ENCODE measurements at regions not wholly inside any gene's neighbourhood (a gene's known extent, or its start where the extent isn't known, plus 50 kb on each side); places are given as distances from the start of the nearest gene placed in this dataset.

- Histone ChIP-seq H3K4me1 (no peaks in the 10 kb centered on the region), H3K9me3 (no peaks in the 10 kb centered on the region), H3K36me3 (no peaks in the 10 kb centered on the region), H3K4me3 (no peak overlapping the region), H3K27ac (no peak overlapping the region), H3K27me3 (no peaks in the 10 kb centered on the region)
- no peak for TF ChIP-seq CTCF (IDR thresholded peaks at IDR 0.05)
- intact Hi-C loops (cut with DNase I; ENCODE audit: low total_unique reads), result no loop called here
- DNase-seq, result no peak
Measured at GRCh38 chr2:234414596-234414995, 82.3 kb downstream of the ARL4C start.

GRCh38 chr2:234412726-234413125, 84.2 kb downstream of the ARL4C start:
- TF ChIP-seq CTCF (IDR thresholded peaks at IDR 0.05), result no peak
- intact Hi-C loops (cut with DNase I; ENCODE audit: low total_unique reads), result no loop called here
- no peak overlapping the region for H3K27ac ChIP-seq
- H3K4me3 ChIP-seq, result no peak overlapping the region
- no peaks in the 10 kb centered on the region for H3K27me3 ChIP-seq
- H3K36me3 ChIP-seq, result no peaks in the 10 kb centered on the region
- no peaks in the 10 kb centered on the region for H3K9me3 ChIP-seq
- H3K4me1 ChIP-seq, result no peaks in the 10 kb centered on the region
- DNase-seq, result no peak

- Histone ChIP-seq H3K4me3 (no peak overlapping the region), H3K4me1 (no peaks in the 10 kb centered on the region), H3K36me3 (no peaks in the 10 kb centered on the region), H3K27me3 (no peaks in the 10 kb centered on the region), H3K9me3 (no peaks in the 10 kb centered on the region), H3K27ac (no peak overlapping the region)
- no peak for DNase-seq
- intact Hi-C loops (cut with DNase I; ENCODE audit: low total_unique reads), result no loop called here
- TF ChIP-seq CTCF (IDR thresholded peaks at IDR 0.05), result no peak
Measured at GRCh38 chr2:234411793-234412192, 85.1 kb downstream of the ARL4C start.

GRCh38 chr2:234410526-234410925, 86.4 kb downstream of the ARL4C start:
- no peaks in the 10 kb centered on the region for H3K27me3 ChIP-seq
- no peaks in the 10 kb centered on the region for H3K4me1 ChIP-seq
- no peak for DNase-seq
- TF ChIP-seq CTCF (IDR thresholded peaks at IDR 0.05), result no peak
- H3K36me3 ChIP-seq, result no peaks in the 10 kb centered on the region
- intact Hi-C loops (cut with DNase I; ENCODE audit: low total_unique reads), result no loop called here
- no peak overlapping the region for H3K27ac ChIP-seq
- no peak overlapping the region for H3K4me3 ChIP-seq
- H3K9me3 ChIP-seq, result no peaks in the 10 kb centered on the region

GRCh38 chr2:234409590-234409989, 87.3 kb downstream of the ARL4C start:
- H3K36me3 ChIP-seq, result no peaks in the 10 kb centered on the region
- no peaks in the 10 kb centered on the region for H3K4me1 ChIP-seq
- H3K9me3 ChIP-seq, result no peaks in the 10 kb centered on the region
- H3K27me3 ChIP-seq, result no peaks in the 10 kb centered on the region
- intact Hi-C loops (cut with DNase I; ENCODE audit: low total_unique reads), result no loop called here
- H3K27ac ChIP-seq, result no peak overlapping the region
- no peak for TF ChIP-seq CTCF (IDR thresholded peaks at IDR 0.05)
- DNase-seq, result no peak
- no peak overlapping the region for H3K4me3 ChIP-seq

- no peak for TF ChIP-seq CTCF (IDR thresholded peaks at IDR 0.05)
- no peak for DNase-seq
- intact Hi-C loops (cut with DNase I; ENCODE audit: low total_unique reads), result no loop called here
Measured at GRCh38 chr2:234406085-234406484, 90.8 kb downstream of the ARL4C start.

More at GRCh38 chr2:234406085-234406484, 90.8 kb downstream of the ARL4C start:
- no peaks in the 10 kb centered on the region for H3K4me1 ChIP-seq
- H3K9me3 ChIP-seq, result no peaks in the 10 kb centered on the region
- no peak overlapping the region for H3K4me3 ChIP-seq
- H3K27me3 ChIP-seq, result no peaks in the 10 kb centered on the region
- H3K27ac ChIP-seq, result no peak overlapping the region
- H3K36me3 ChIP-seq, result no peaks in the 10 kb centered on the region

Data from tibial artery (tissue), 4 donors.